ENCODE measurements at regions not wholly inside any gene's neighbourhood (a gene's known extent, or its start where the extent isn't known, plus 50 kb on each side); places are given as distances from the start of the nearest gene placed in this dataset.

DNA sequence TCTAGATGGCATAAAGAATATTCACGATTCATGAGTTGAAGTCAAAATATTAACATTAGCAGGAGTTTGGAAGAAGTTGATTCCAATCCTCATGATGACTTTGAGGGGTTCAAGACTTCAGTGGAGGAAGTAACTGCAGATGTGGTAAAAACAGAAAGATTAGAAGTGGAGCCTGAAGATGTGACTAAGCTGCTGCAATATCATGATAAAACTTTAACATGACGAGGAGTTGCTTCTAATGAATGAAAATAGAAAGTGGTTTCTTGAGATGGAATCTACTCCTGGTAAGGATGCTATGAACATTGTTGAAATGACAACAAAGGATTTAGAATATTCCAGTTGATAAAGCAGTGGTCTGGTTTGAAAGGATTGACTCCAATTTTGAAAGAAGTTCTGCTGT, 70.1 kb upstream of the TMLHE start:
- DNase-seq (ENCODE audit: low spot score) = no peak

DNA sequence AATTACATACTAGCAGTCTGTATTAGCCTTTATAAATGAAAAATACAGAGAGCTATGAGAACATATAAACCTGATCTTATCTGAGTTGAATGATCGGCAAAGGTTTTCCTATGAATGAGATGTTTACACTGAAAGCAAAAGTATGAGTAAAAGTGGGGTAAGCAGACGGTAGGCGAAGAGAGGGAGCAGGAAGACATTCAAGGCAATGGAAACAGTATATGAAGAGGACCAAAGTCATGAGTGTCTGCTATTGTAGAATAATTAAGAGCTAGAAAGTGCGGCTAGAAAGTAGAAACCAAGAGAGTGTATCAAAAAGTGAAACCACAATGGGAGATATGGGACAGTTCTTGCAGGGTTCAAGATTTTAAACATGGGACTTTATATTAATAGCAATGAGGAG, 67.0 kb upstream of the TMLHE start:
- DNase-seq (ENCODE audit: low spot score) = no peak

DNA sequence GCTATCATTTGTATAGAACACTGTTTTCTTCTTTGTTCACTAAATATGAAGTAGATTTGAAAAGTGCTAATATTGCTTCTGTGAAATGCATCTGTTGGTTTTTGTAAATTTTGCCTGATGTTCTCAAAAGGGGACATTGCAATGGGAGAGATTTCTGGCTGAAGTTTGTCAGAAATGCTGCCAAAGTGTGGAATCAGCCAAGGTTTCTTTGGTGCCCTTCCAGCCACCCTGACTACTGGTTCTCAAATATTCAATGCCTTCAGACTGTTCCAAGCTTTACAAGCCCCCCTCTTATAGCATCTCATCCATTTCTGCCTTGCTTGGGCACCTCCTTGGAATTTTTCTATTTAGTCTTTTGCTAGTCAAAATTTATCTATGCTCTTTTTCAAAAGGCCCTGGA, 60.6 kb upstream of the TMLHE start:
- DNase-seq (ENCODE audit: low spot score) = no peak

DNA sequence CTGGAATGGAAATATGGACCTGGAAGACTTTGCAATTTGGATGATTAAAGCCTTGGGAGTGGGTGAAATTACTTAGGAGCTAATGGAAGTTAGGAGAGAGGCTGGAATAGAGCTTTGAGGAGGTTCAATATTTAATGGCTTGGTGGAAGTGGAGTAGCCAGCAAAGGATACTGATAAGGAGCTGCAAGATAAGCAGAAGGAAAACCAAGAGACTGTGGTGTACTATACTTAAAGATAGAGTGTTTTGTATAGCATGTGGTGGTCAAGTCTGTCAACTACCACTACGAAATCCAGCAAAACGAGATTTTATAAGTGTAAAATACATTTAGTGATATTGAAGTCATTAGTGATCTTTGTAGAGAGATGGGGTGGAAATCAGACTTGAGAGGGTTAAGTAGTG, 54.0 kb upstream of the TMLHE start:
- DNase-seq (ENCODE audit: low spot score) = no peak
